ENCODE measurements at regions not wholly inside any gene's neighbourhood (a gene's known extent, or its start where the extent isn't known, plus 50 kb on each side); places are given as distances from the start of the nearest gene placed in this dataset.
"Not testable (repeated sequence)": the region's sequence is repeated elsewhere in the genome, so short reads cannot be mapped to it uniquely, and the experiment has no call there.

GRCh38 chr20:29750268-29750899 lies 1507.1 kb upstream of the DEFB115 start:
- Histone ChIP-seq H3K9me3 (ENCODE audit: control insufficient read depth, insufficient read depth, low read depth, low read length) (no peaks in the 10 kb centered on the region), H3K4me3 (ENCODE audit: low read depth in 2 of 2, low read length in 2 of 2) (no peak overlapping the region), H3K36me3 (ENCODE audit: control insufficient read depth, insufficient read depth, low read length) (no peaks in the 10 kb centered on the region), H3K27ac (ENCODE audit: low read length) (no peak overlapping the region), H3K27me3 (ENCODE audit: control insufficient read depth, insufficient read depth, low read length) (no peaks in the 10 kb centered on the region), H3K4me1 (ENCODE audit: control insufficient read depth, insufficient read depth, low read length) (no peaks in the 10 kb centered on the region)
- TF ChIP-seq CTCF (IDR thresholded peaks at IDR 0.05): no peak
- TF ChIP-seq SIN3A (IDR thresholded peaks at IDR 0.05; ENCODE audit: borderline replicate concordance, insufficient read depth, low read depth, low read length): no peak
- TF ChIP-seq POLR2AphosphoS5 (IDR thresholded peaks at IDR 0.05; ENCODE audit: low read depth, low read length): no peak
- no peak for TF ChIP-seq REST (IDR thresholded peaks at IDR 0.05; ENCODE audit: insufficient read depth in 1 of 2, low read depth in 2 of 2, low read length in 1 of 2)
- TF ChIP-seq TCF7L2 (IDR thresholded peaks at IDR 0.05; ENCODE audit: low read depth, low read length): no peak
- in situ Hi-C loops (cut with HindIII; ENCODE audit: low pct_unique_long_range_greater_than_20kb, low sequenced_read_pairs): no loop called here
- BruUV-seq (replicated peaks): no TSS peak
- DNase-seq (ENCODE audit: low read depth, low spot score): no peak
- POLR2A ChIA-PET: interaction anchor here (0.6 kb wide), 1 partner anchor 120 kb away, joined by 6 read pairs; no protein-coding TSS in a partner anchor
- CTCF ChIA-PET: no interaction called here
- intact Hi-C loops (cut with micrococcal nuclease; ENCODE audit: unreplicated experiment): no loop called here
- ATAC-seq: no peak

- peak overlapping the region; percentile 20 to 55; a peak in 3 of 4 replicates for H3K4me3 ChIP-seq (ENCODE audit: low read depth in 2 of 2, low read length in 2 of 2)
- H3K4me1 ChIP-seq (ENCODE audit: control insufficient read depth, insufficient read depth, low read length); ATAC-seq; intact Hi-C loops (cut with micrococcal nuclease; ENCODE audit: unreplicated experiment); CTCF ChIA-PET; in situ Hi-C loops (cut with HindIII; ENCODE audit: low pct_unique_long_range_greater_than_20kb, low sequenced_read_pairs); H3K27me3 ChIP-seq (ENCODE audit: control insufficient read depth, insufficient read depth, low read length); H3K9me3 ChIP-seq (ENCODE audit: control insufficient read depth, insufficient read depth, low read depth, low read length); H3K36me3 ChIP-seq (ENCODE audit: control insufficient read depth, insufficient read depth, low read length); H3K27ac ChIP-seq (ENCODE audit: low read length); BruUV-seq (replicated peaks); POLR2A ChIA-PET; DNase-seq (ENCODE audit: low read depth, low spot score): not testable (repeated sequence)
These were observed 1504.6 kb upstream of the DEFB115 start for GRCh38 chr20:29752644-29753425.

GRCh38 chr20:29753426-29753746 lies 1504.1 kb upstream of the DEFB115 start:
- H3K36me3 ChIP-seq (ENCODE audit: control insufficient read depth, insufficient read depth, low read length); POLR2A ChIA-PET; intact Hi-C loops (cut with micrococcal nuclease; ENCODE audit: unreplicated experiment); in situ Hi-C loops (cut with HindIII; ENCODE audit: low pct_unique_long_range_greater_than_20kb, low sequenced_read_pairs); DNase-seq (ENCODE audit: low read depth, low spot score); BruUV-seq (replicated peaks); H3K27me3 ChIP-seq (ENCODE audit: control insufficient read depth, insufficient read depth, low read length); H3K4me1 ChIP-seq (ENCODE audit: control insufficient read depth, insufficient read depth, low read length); CTCF ChIA-PET; H3K27ac ChIP-seq (ENCODE audit: low read length); ATAC-seq; H3K9me3 ChIP-seq (ENCODE audit: control insufficient read depth, insufficient read depth, low read depth, low read length): not testable (repeated sequence)
- peak overlapping the region; percentile 20 to 55; a peak in 3 of 4 replicates for H3K4me3 ChIP-seq (ENCODE audit: low read depth in 2 of 2, low read length in 2 of 2)
- peak; percentile 86 for TF ChIP-seq CTCF (IDR thresholded peaks at IDR 0.05)

GRCh38 chr20:29753879-29754278 lies 1503.6 kb upstream of the DEFB115 start:
- intact Hi-C loops (cut with micrococcal nuclease; ENCODE audit: unreplicated experiment); H3K27me3 ChIP-seq (ENCODE audit: control insufficient read depth, insufficient read depth, low read length); DNase-seq (ENCODE audit: low read depth, low spot score); in situ Hi-C loops (cut with HindIII; ENCODE audit: low pct_unique_long_range_greater_than_20kb, low sequenced_read_pairs); H3K9me3 ChIP-seq (ENCODE audit: control insufficient read depth, insufficient read depth, low read depth, low read length); H3K4me1 ChIP-seq (ENCODE audit: control insufficient read depth, insufficient read depth, low read length); H3K36me3 ChIP-seq (ENCODE audit: control insufficient read depth, insufficient read depth, low read length); BruUV-seq (replicated peaks); POLR2A ChIA-PET; CTCF ChIA-PET; ATAC-seq: not testable (repeated sequence)
- Histone ChIP-seq H3K27ac (ENCODE audit: low read length) (0 out of 2 replicates have a peak overlapping the region, but pooled peaks have one; percentile 10), H3K4me3 (ENCODE audit: low read depth in 2 of 2, low read length in 2 of 2) (peak overlapping the region in 1 of 2 experiments; percentile 55; a peak in 3 of 4 replicates)

Measured in Panc1 (cell line).